GM18520 (cell line): ENCODE measurements at regions not wholly inside any gene's neighbourhood (a gene's known extent, or its start where the extent isn't known, plus 50 kb on each side); places are given as distances from the start of the nearest gene placed in this dataset.
"Not testable (repeated sequence)": the region's sequence is repeated elsewhere in the genome, so short reads cannot be mapped to it uniquely, and the experiment has no call there.

ENCODE experiments used
- ATAC-seq: cut with Tn5 transposase; IDR thresholded peaks from one replicate; pipeline ENCODE4 v1.9.1; 2021; ENCODE audit not compliant: unreplicated experiment

- no peak for ATAC-seq
Measured at GRCh38 chr4:12712648-12713339, 771.3 kb downstream of the RAB28 start.

GRCh38 chr4:12707381-12708175 lies 776.6 kb downstream of the RAB28 start:
- ATAC-seq: no peak

- ATAC-seq: no peak
Measured at GRCh38 chr4:12703036-12703435, 781.1 kb downstream of the RAB28 start.

GRCh38 chr4:12701384-12701783 lies 782.8 kb downstream of the RAB28 start:
- no peak for ATAC-seq

- ATAC-seq: no peak
Measured at GRCh38 chr4:12697970-12698369, 786.2 kb downstream of the RAB28 start.

- ATAC-seq: no peak
Measured at GRCh38 chr4:12692815-12693214, 791.3 kb downstream of the RAB28 start.

- ATAC-seq: no peak
Measured at GRCh38 chr4:12691168-12691567, 793.0 kb downstream of the RAB28 start.

- no peak for ATAC-seq
Measured at GRCh38 chr4:12689457-12689856, 794.7 kb downstream of the RAB28 start.

GRCh38 chr4:12679217-12679616 lies 804.9 kb downstream of the RAB28 start:
- ATAC-seq: no peak

GRCh38 chr4:12674184-12674583 lies 810.0 kb downstream of the RAB28 start:
- no peak for ATAC-seq

GRCh38 chr4:12672303-12672702 lies 811.8 kb downstream of the RAB28 start:
- no peak for ATAC-seq

GRCh38 chr4:12658146-12658545 lies 826.0 kb downstream of the RAB28 start:
- ATAC-seq: no peak

- no peak for ATAC-seq
Measured at GRCh38 chr4:12651876-12652275, 832.3 kb downstream of the RAB28 start.

GRCh38 chr4:12645732-12646131 lies 838.4 kb downstream of the RAB28 start:
- no peak for ATAC-seq

- ATAC-seq: no peak
Measured at GRCh38 chr4:12644261-12644660, 839.9 kb downstream of the RAB28 start.

GRCh38 chr4:12636191-12636590 lies 847.9 kb downstream of the RAB28 start:
- no peak for ATAC-seq

GRCh38 chr4:12635629-12636028 lies 848.5 kb downstream of the RAB28 start:
- no peak for ATAC-seq

GRCh38 chr4:12633053-12633651 lies 851.0 kb downstream of the RAB28 start:
- ATAC-seq: peak; percentile 94

- ATAC-seq: no peak
Measured at GRCh38 chr4:12615822-12616221, 868.3 kb downstream of the RAB28 start.

- ATAC-seq: no peak
Measured at GRCh38 chr4:12612876-12613275, 871.3 kb downstream of the RAB28 start.

GRCh38 chr4:12609212-12609875 lies 874.8 kb downstream of the RAB28 start:
- not testable (repeated sequence) for ATAC-seq

- ATAC-seq: no peak
Measured at GRCh38 chr4:12595986-12596385, 888.2 kb downstream of the RAB28 start.
